Muscle of arm (tissue), 1 donor: ENCODE measurements at regions not wholly inside any gene's neighbourhood (a gene's known extent, or its start where the extent isn't known, plus 50 kb on each side); places are given as distances from the start of the nearest gene placed in this dataset.

ENCODE experiments used
- DNase-seq: peaks from one replicate; pipeline ENCODE4 v3.0.0-alpha.2; 2013

DNA sequence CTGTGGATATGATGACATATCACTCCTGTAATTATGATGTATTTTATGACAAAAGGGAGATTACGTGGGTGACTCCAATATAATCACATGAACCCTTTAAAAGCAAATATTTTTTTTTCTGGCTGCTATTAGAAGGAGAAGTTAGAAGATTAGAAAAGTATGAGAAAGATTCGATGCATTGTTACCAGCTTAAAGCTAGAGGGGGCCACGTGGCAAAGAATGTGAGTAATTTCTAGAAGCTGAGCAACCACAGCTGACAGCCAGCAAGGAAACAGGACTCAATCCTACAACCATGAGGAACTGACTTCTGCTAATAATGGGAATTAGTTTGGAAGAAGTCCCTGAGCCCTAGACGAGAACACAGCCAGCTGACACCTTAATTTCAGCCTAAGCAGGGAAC, 56.3 kb upstream of the C1orf87 start:
- DNase-seq = no peak

GRCh38 chr1:60126723-60127122, 53.2 kb upstream of the C1orf87 start:
- no peak for DNase-seq
